ENCODE measurements at regions not wholly inside any gene's neighbourhood (a gene's known extent, or its start where the extent isn't known, plus 50 kb on each side); places are given as distances from the start of the nearest gene placed in this dataset.

GRCh38 chr2:183996825-183997793 lies 601.2 kb upstream of the ZNF804A start:
- no peak overlapping the region for H3K27ac Mint-ChIP-seq
- no peak for TF ChIP-seq CTCF (IDR thresholded peaks at IDR 0.05)
- no peaks in the 10 kb centered on the region for H3K27me3 Mint-ChIP-seq
- DNase-seq (no peak), ATAC-seq (ENCODE audit: poor library complexity) (no peak)
- no peaks in the 10 kb centered on the region for H3K27me3 ChIP-seq (ENCODE audit: control insufficient read depth in 1 of 2, insufficient read depth in 2 of 2, low read length in 2 of 2)
- no peak overlapping the region for H3K4me3 ChIP-seq (ENCODE audit: low read length)
- no peaks in the 10 kb centered on the region for H3K36me3 ChIP-seq (ENCODE audit: insufficient read depth, low read length)
- H3K27ac ChIP-seq (ENCODE audit: low read depth in 1 of 2, low read length in 2 of 2) = no peak overlapping the region
- no peaks in the 10 kb centered on the region for H3K36me3 Mint-ChIP-seq (ENCODE audit: low read depth)
- ChIA-PET POLR2A (no interaction called here), CTCF (no interaction called here)
- intact Hi-C loops (cut with DNase I, micrococcal nuclease) = no loop called here
- no peak overlapping the region for H3K4me3 Mint-ChIP-seq
- H3K9me3 Mint-ChIP-seq = no peaks in the 10 kb centered on the region
- H3K9me3 ChIP-seq (ENCODE audit: control insufficient read depth in 1 of 2, insufficient read depth in 1 of 2, low read length in 2 of 2) = no peaks in the 10 kb centered on the region
- no peaks in the 10 kb centered on the region for H3K4me1 Mint-ChIP-seq (ENCODE audit: low read depth)
- H3K4me1 ChIP-seq (ENCODE audit: insufficient read depth, low read length) = no peaks in the 10 kb centered on the region

DNA sequence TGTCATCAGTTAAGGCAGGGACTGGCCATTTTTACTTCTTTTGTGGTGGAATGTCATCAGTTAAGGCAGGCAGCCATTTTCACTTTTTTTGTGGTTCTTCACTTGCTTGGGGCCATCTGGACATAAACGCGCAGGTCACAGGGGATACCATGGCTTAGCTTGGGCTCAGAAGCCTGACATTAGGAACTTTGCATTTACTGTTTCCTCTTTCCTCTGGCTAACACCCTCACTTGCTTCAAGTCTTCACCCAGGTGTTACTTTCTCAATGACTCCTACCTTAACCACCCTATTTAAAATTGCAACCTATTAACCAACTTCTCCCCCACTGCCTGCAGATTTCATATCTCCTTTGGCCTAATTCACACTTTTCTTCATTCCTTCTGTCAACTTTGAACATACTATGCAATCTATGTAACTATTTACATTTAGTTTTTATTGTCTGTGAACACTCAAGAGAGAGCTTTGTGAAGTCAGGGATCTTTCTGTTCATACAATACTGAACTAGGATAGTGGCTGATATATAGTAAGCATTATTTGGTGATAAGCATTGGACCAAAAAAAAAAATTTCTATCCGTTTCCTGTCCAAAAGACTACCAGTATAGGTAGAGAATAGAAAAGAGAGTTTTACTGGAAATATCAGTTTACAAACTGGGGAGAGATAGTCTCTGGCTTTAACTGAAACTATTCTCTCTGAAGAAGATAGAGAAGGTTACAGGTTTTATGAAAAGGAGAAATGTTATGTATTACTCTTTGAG lies 600.1 kb upstream of the ZNF804A start:
- intact Hi-C loops (cut with DNase I, micrococcal nuclease) = no loop called here
- no peak overlapping the region for H3K27ac ChIP-seq (ENCODE audit: low read depth in 1 of 2, low read length in 2 of 2)

DNA sequence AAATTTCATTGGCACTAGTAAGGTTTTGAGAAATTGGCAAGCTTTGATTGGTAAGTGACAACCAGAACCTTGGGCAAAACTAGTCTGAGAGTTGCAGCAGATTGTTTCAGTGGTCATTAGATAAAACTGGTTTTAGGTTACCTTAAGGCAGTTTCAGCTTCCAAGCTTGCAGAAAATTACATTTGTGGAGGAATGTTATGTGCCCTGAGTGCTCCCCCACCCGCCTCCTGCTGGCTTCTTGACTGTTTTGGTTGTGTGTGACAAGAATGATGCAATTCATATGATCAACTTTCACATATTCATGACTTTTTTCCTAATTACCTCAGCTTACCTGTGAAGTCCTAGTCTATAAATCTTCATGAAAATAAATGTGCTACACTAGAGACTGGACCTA lies 599.5 kb upstream of the ZNF804A start:
- Histone ChIP-seq H3K4me1 (ENCODE audit: insufficient read depth, low read length) (no peaks in the 10 kb centered on the region), H3K27ac (ENCODE audit: low read depth in 1 of 2, low read length in 2 of 2) (no peak overlapping the region), H3K27me3 (ENCODE audit: control insufficient read depth in 1 of 2, insufficient read depth in 2 of 2, low read length in 2 of 2) (no peaks in the 10 kb centered on the region), H3K9me3 (ENCODE audit: control insufficient read depth in 1 of 2, insufficient read depth in 1 of 2, low read length in 2 of 2) (no peaks in the 10 kb centered on the region), H3K4me3 (ENCODE audit: low read length) (no peak overlapping the region), H3K36me3 (ENCODE audit: insufficient read depth, low read length) (no peaks in the 10 kb centered on the region)
- Mint-ChIP-seq H3K4me3 (no peak overlapping the region), H3K27me3 (no peaks in the 10 kb centered on the region), H3K4me1 (ENCODE audit: low read depth) (no peaks in the 10 kb centered on the region), H3K36me3 (ENCODE audit: low read depth) (no peaks in the 10 kb centered on the region), H3K9me3 (no peaks in the 10 kb centered on the region), H3K27ac (no peak overlapping the region)
- ATAC-seq (ENCODE audit: poor library complexity) = no peak
- CTCF ChIA-PET = no interaction called here
- no peak for DNase-seq
- intact Hi-C loops (cut with DNase I, micrococcal nuclease) = no loop called here
- TF ChIP-seq CTCF (IDR thresholded peaks at IDR 0.05) = no peak
- POLR2A ChIA-PET = no interaction called here

More for the DNA sequence above, 600.1 kb upstream of the ZNF804A start:
- H3K9me3 Mint-ChIP-seq = no peaks in the 10 kb centered on the region
- no peaks in the 10 kb centered on the region for H3K4me1 Mint-ChIP-seq (ENCODE audit: low read depth)
- DNase-seq (no peak), ATAC-seq (ENCODE audit: poor library complexity) (no peak)
- H3K4me3 Mint-ChIP-seq = no peak overlapping the region
- H3K27me3 ChIP-seq (ENCODE audit: control insufficient read depth in 1 of 2, insufficient read depth in 2 of 2, low read length in 2 of 2) = no peaks in the 10 kb centered on the region
- no peak for TF ChIP-seq CTCF (IDR thresholded peaks at IDR 0.05)
- H3K4me3 ChIP-seq (ENCODE audit: low read length) = no peak overlapping the region
- H3K36me3 ChIP-seq (ENCODE audit: insufficient read depth, low read length) = no peaks in the 10 kb centered on the region
- H3K36me3 Mint-ChIP-seq (ENCODE audit: low read depth) = no peaks in the 10 kb centered on the region
- ChIA-PET CTCF (no interaction called here), POLR2A (no interaction called here)
- no peaks in the 10 kb centered on the region for H3K27me3 Mint-ChIP-seq
- no peaks in the 10 kb centered on the region for H3K4me1 ChIP-seq (ENCODE audit: insufficient read depth, low read length)
- no peaks in the 10 kb centered on the region for H3K9me3 ChIP-seq (ENCODE audit: control insufficient read depth in 1 of 2, insufficient read depth in 1 of 2, low read length in 2 of 2)
- no peak overlapping the region for H3K27ac Mint-ChIP-seq
